Esophagus muscularis mucosa (tissue), 2 donors: ENCODE measurements at regions not wholly inside any gene's neighbourhood (a gene's known extent, or its start where the extent isn't known, plus 50 kb on each side); places are given as distances from the start of the nearest gene placed in this dataset.
"Not testable (repeated sequence)": the region's sequence is repeated elsewhere in the genome, so short reads cannot be mapped to it uniquely, and the experiment has no call there.

Experiments
- POLR2A ChIP-seq: fragments of 450-650 bp; IDR thresholded peaks from one replicate; pipeline ENCODE4 v1.6.1; 2017; ENCODE audit warnings: antibody characterized with exemption, moderate library complexity, mild to moderate bottlenecking, low read depth
- POLR2AphosphoS5 ChIP-seq, 2 donors: sonication (generic); formaldehyde crosslinking; IDR thresholded peaks; one replicate each; pipeline ENCODE4 v1.6.1; 2017; ENCODE audit warnings: antibody characterized with exemption in 2 of 2

- TF ChIP-seq POLR2AphosphoS5 (IDR thresholded peaks at IDR 0.05); POLR2A: not testable (repeated sequence)
These were observed 90.2 kb downstream of the ASCL4 start for GRCh38 chr12:107864727-107865126.
